HG03354 (cell line): ENCODE measurements at regions not wholly inside any gene's neighbourhood (a gene's known extent, or its start where the extent isn't known, plus 50 kb on each side); places are given as distances from the start of the nearest gene placed in this dataset.

Experiments used
- ATAC-seq: cut with Tn5 transposase; IDR thresholded peaks from one replicate; pipeline ENCODE4 v1.9.1; 2021; ENCODE audit warnings: mild to moderate bottlenecking; ENCODE audit not compliant: unreplicated experiment, poor library complexity, severe bottlenecking

DNA sequence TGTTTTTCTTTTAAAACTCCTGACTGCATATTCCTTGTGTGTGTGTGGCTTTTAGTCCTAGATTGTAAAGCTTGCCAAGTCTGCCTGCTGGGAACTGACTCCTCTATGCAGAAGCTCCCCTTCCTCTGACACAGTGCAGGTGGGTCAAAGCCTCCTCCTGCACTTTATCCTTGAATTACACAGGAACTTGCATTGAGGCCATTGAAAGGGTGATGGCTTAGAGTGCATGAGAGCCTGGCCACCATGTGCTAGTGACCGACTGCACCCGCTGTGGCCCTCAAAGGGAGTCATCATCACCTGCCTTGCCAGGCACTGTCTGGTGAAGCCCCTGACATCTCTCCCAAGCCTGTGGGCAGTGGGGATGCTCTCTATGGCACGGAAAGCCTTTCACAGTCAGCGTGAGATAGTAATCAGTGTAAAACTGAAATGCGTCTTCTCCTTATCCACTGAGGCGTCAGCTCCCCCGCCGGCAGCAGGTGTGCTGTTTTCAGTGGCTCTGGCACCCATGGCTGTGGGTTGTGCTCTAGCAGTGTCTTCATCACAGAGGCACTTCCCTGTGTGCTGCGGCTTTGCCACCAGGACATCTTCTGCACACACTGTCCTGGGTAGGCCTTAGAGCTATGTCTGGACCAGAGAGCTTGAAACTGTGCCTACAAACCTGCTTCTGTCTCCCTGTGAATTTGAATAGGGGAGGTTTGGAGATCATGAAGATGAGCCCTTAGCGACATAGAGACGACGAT, 87.9 kb downstream of the THBS2 start:
- ATAC-seq = no peak

GRCh38 chr6:169164986-169165385, 88.7 kb downstream of the THBS2 start:
- no peak for ATAC-seq

DNA sequence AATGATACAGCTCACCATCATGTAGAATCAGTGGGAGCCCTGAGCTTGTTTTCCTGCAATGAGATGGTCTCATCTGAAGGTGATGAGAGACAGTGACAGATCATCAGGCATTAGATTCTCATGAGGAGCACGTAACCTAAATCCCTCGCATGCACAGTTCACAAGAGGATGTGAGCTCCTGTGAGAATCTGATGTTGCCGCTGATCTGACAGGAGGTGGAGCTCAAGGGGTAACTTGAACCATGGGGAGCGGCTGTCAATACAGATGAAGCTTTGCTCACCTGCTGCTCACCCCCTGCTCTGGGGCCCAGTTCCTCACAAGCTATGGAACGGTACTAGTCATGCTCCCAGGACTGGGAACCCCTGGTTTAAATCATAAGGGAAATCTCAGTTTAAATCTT, 89.2 kb downstream of the THBS2 start:
- ATAC-seq = no peak

- ATAC-seq = no peak
Measured at GRCh38 chr6:169163411-169163901, 90.2 kb downstream of the THBS2 start.

DNA sequence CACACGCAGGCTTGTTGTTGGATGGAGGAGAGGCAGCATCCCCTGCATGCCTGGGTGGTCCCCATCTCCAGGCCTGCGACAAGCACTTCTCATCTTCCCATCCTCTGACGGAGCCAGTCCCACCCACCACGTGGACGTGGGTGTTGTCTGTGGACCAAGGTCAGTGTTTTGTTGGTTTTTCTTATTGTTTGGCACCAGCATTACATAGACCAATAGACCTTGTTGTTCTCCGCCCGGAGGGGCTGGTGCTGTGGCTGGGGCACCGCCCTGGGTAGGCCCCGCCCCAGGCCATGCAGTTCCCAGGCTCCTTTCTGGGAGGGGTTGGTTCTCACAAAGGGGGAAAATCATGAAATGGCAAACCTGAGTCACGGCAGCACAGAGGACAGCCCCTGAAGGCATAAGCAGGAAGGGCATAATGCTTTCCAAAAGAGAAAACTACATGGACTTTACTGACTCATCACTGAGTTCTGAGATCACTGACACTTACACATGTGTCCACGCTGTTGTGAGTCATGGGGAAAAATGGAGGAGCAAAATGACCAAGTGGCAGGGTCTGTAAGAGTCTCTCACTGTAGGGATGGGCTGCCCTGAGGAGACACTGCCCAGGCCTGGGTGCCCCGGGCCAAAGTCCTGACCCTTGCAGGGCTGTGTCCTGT, 90.8 kb downstream of the THBS2 start:
- no peak for ATAC-seq

DNA sequence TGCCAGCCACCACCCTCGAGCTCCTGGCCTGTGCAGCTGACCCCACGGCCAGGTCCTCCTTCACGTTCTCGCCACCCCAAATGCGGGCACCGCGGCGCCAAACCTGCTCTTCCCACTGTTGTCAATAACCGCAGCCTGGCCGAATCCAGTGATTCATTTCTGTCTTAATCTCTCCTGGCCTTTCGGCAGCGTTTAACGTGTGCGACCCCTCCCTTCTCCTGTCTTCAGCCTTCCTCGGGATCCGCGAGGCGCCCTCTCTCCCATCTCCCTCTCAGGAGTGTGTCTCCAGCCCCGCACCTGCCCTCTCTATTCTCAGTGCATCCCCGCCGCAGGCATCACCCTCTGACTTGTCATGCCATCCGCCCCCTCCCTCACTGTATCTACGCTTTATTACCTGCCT, 91.4 kb downstream of the THBS2 start:
- no peak for ATAC-seq

- ATAC-seq = no peak
Measured at GRCh38 chr6:169161572-169162167, 92.0 kb downstream of the THBS2 start.

GRCh38 chr6:169160855-169161560, 92.6 kb downstream of the THBS2 start:
- ATAC-seq = no peak

DNA sequence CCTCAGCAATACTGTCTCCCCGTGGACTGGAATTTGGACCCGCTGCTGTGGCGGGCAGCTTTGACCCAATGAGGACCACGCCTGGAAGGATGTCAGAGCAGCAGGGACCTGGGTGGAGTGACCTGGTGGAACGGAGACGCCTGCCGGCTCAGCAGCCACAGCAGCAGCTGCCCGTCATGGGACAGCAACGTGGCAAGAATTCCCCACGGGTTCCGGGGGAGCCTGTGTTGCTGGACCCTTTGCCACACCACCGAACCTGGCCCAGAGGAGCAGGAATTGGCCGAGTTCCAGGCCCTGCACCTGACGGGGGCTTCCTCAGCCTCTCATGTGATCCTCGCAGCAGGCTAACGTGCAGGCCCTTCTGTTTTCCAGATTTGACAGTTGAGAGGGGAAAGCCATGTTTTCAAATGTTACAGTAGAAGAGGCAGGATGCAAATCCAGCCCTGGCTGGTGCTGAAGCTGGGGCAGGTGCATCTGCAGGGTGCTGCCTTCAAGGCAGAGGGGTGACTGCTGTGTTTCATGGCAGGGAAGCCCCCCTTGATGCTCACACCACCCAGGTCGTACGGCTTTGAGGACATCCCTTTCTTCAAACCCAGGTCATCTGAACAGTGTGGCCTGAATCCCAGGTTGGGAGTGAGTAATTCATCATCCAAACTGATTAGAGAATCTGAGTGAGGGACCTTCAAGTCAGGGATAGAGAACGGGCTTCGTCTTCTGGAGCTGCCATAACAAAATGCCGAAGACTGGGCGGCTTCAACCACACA, 93.4 kb downstream of the THBS2 start:
- no peak for ATAC-seq

DNA sequence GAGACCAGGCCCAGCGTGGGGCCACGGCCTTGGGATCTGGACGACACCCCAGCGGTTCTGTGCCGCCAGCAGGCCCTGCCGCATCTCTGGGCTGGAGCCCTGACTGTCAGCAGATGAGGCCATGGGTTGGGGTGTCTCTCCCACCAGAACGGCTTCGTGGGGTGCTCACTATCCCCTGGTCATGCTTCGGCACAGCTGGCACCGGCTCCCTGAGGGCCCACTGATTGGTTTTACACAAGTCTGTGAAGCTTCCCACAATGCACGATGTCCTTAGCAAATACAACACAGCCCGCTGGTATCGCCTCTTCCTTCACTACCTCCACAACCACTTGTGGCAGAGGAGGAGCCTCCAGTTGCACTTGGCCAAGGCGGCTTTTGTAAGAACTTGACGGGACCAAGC, 94.3 kb downstream of the THBS2 start:
- no peak for ATAC-seq

- ATAC-seq = no peak
Measured at GRCh38 chr6:169158691-169159090, 95.0 kb downstream of the THBS2 start.

DNA sequence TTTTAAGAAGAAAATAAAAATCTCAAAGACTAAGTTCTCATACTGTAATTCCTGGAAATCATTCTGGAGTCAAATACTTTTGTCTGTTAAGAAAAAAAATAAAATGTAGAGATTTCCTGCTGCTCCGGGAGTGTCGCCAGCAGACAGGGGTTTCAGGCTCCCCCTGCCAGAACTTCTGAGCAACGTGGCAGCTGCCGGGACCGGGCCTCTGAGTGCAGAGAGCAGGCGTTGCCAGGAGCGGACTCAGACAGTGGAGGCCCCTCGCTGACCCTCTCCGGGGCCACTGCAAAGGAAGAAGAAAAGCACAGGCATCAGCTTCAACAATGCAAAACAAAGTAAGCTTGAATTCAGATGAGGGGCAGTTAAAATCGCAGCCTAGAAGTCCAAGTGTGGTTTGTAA, 95.5 kb downstream of the THBS2 start:
- ATAC-seq = no peak

- ATAC-seq = no peak
Measured at GRCh38 chr6:169157197-169158148, 96.2 kb downstream of the THBS2 start.

- ATAC-seq = no peak
Measured at GRCh38 chr6:169156793-169157147, 96.9 kb downstream of the THBS2 start.

GRCh38 chr6:169156108-169156792, 97.4 kb downstream of the THBS2 start:
- no peak for ATAC-seq

- ATAC-seq = no peak
Measured at GRCh38 chr6:169155481-169155880, 98.2 kb downstream of the THBS2 start.

DNA sequence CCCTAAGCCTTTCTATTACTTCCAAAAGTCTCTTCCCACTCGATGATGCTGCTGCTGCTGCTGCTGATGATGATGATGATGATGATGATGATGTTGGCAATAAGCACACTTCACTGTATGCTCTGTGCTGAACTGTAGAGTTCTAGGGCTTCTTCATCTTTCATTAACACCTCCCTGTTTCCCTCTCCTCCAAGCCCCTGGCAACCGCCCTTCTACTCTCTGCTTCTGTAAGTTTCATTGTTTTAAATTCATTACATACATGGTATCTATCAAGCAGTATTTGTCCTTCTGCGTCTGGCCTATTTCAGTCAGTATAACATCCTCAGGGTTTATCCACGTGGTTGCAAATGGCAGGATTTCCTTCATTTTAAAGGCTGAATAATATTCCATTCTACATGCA, 100.2 kb downstream of the THBS2 start:
- no peak for ATAC-seq

- no peak for ATAC-seq
Measured at GRCh38 chr6:169146521-169146920, 107.1 kb downstream of the THBS2 start.
